ENCODE measurements at regions not wholly inside any gene's neighbourhood (a gene's known extent, or its start where the extent isn't known, plus 50 kb on each side); places are given as distances from the start of the nearest gene placed in this dataset.

DNA sequence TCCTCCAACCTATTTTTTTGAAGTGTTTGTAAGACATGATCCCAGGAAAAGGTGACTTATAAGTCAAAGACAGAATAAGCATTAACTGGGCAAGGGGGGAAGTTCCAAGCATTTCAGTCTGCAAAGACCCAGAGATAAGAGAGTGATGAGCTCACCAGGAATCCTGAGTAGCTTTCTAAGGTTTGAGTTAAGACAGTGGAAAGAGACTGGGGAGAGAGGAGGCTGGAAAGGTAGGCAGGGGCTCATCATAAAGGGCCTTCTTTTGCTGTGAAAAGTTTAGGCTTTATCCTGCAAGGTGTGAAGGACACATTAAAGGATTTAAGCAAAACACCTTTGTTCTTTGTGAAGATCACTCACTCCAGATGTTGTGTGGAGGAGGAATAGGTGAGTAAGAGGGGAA, 438.8 kb downstream of the CHL1 start:
- no peak for ATAC-seq (ENCODE audit: low read depth)
- Histone ChIP-seq H3K9me3 (ENCODE audit: severe bottlenecking) (no peaks in the 10 kb centered on the region), H3K36me3 (ENCODE audit: low read depth) (no peaks in the 10 kb centered on the region)

GRCh38 chr3:643376-643775, 446.8 kb downstream of the CHL1 start:
- Histone ChIP-seq H3K9me3 (ENCODE audit: severe bottlenecking) (no peaks in the 10 kb centered on the region), H3K27ac (ENCODE audit: poor library complexity, severe bottlenecking) (no peak overlapping the region), H3K4me3 (ENCODE audit: severe bottlenecking) (no peak overlapping the region), H3K27me3 (ENCODE audit: insufficient read depth, poor library complexity, severe bottlenecking) (no peaks in the 10 kb centered on the region), H3K36me3 (ENCODE audit: low read depth) (no peaks in the 10 kb centered on the region), H3K4me1 (ENCODE audit: insufficient read depth, poor library complexity, severe bottlenecking) (no peaks in the 10 kb centered on the region)
- no peak for DNase-seq (ENCODE audit: low spot score)
- ATAC-seq (ENCODE audit: low read depth), result no peak
- no peak for TF ChIP-seq CTCF (IDR thresholded peaks at IDR 0.05; ENCODE audit: poor library complexity, severe bottlenecking)

More for the DNA sequence above, 438.8 kb downstream of the CHL1 start:
- Histone ChIP-seq H3K27ac (ENCODE audit: poor library complexity, severe bottlenecking) (no peak overlapping the region), H3K4me3 (ENCODE audit: severe bottlenecking) (no peak overlapping the region), H3K27me3 (ENCODE audit: insufficient read depth, poor library complexity, severe bottlenecking) (no peaks in the 10 kb centered on the region), H3K4me1 (ENCODE audit: insufficient read depth, poor library complexity, severe bottlenecking) (no peaks in the 10 kb centered on the region)
- no peak for DNase-seq (ENCODE audit: low spot score)
- no peak for TF ChIP-seq CTCF (IDR thresholded peaks at IDR 0.05; ENCODE audit: poor library complexity, severe bottlenecking)

GRCh38 chr3:655824-656223, 437.0 kb upstream of the CNTN6 start:
- Histone ChIP-seq H3K27ac (ENCODE audit: poor library complexity, severe bottlenecking) (no peak overlapping the region), H3K4me1 (ENCODE audit: insufficient read depth, poor library complexity, severe bottlenecking) (no peaks in the 10 kb centered on the region), H3K9me3 (ENCODE audit: severe bottlenecking) (peaks cover 2% of the 10 kb centered on the region), H3K27me3 (ENCODE audit: insufficient read depth, poor library complexity, severe bottlenecking) (no peaks in the 10 kb centered on the region), H3K36me3 (ENCODE audit: low read depth) (no peaks in the 10 kb centered on the region), H3K4me3 (ENCODE audit: severe bottlenecking) (no peak overlapping the region)
- ATAC-seq (ENCODE audit: low read depth), result no peak
- no peak for TF ChIP-seq CTCF (IDR thresholded peaks at IDR 0.05; ENCODE audit: poor library complexity, severe bottlenecking)
- no peak for DNase-seq (ENCODE audit: low spot score)

DNA sequence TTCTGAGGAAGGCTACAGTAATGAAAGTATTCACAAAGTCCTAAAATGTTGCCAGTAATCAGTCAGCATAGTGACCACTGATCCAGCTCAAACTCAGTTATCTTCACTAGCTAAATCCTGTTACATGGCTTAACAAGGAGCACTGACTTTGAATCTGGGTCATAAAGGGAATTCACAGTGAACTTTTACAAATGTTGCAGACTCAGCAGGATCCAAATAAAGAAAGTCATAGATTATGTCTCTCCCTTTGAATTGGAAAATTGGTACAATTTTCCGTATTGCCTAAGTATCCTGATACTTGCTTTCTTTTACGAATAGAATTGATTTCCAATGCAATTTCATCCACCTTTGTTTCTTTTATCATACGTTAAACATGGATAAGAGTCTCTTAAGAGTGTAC, 431.5 kb upstream of the CNTN6 start:
- H3K36me3 ChIP-seq (ENCODE audit: low read depth), result no peaks in the 10 kb centered on the region
- ATAC-seq (ENCODE audit: low read depth), result no peak
- H3K27me3 ChIP-seq (ENCODE audit: insufficient read depth, poor library complexity, severe bottlenecking), result no peaks in the 10 kb centered on the region
- TF ChIP-seq CTCF (IDR thresholded peaks at IDR 0.05; ENCODE audit: poor library complexity, severe bottlenecking), result no peak
- H3K4me3 ChIP-seq (ENCODE audit: severe bottlenecking), result no peak overlapping the region
- DNase-seq (ENCODE audit: low spot score), result no peak
- no peak overlapping the region for H3K27ac ChIP-seq (ENCODE audit: poor library complexity, severe bottlenecking)
- no peaks in the 10 kb centered on the region for H3K9me3 ChIP-seq (ENCODE audit: severe bottlenecking)
- no peaks in the 10 kb centered on the region for H3K4me1 ChIP-seq (ENCODE audit: insufficient read depth, poor library complexity, severe bottlenecking)

DNA sequence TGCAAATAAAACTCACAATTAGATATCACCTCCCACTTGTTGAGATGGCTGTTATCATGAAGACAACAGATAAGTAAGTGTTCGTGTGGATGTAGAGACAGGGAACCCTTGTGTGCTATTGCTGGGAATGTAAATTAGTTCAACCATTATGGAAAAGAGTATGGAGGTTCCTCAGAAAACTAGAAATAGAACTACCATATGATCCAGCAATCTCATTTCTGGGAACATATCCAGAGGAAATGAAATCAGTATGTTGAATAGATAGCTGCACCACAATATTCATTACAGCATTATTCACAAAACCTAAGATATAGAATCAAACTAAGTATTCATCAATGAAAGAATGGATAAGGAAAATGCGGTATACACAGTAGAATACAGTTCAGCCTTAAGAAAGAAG, 418.7 kb upstream of the CNTN6 start:
- Histone ChIP-seq H3K27ac (ENCODE audit: poor library complexity, severe bottlenecking) (no peak overlapping the region), H3K9me3 (ENCODE audit: severe bottlenecking) (peaks cover 2% of the 10 kb centered on the region), H3K36me3 (ENCODE audit: low read depth) (no peaks in the 10 kb centered on the region), H3K4me1 (ENCODE audit: insufficient read depth, poor library complexity, severe bottlenecking) (no peaks in the 10 kb centered on the region), H3K27me3 (ENCODE audit: insufficient read depth, poor library complexity, severe bottlenecking) (no peaks in the 10 kb centered on the region), H3K4me3 (ENCODE audit: severe bottlenecking) (no peak overlapping the region)
- no peak for TF ChIP-seq CTCF (IDR thresholded peaks at IDR 0.05; ENCODE audit: poor library complexity, severe bottlenecking)
- no peak for DNase-seq (ENCODE audit: low spot score)
- ATAC-seq (ENCODE audit: low read depth), result no peak

All from RWPE2 (cell line).